CD4-positive, alpha-beta T cell treated with Interleukin-6 for 4 hours (primary cell): ENCODE measurements at regions not wholly inside any gene's neighbourhood (a gene's known extent, or its start where the extent isn't known, plus 50 kb on each side); places are given as distances from the start of the nearest gene placed in this dataset.

Source experiments
- DNase-seq: peaks from one replicate; pipeline ENCODE4 v3.0.0-alpha.2; 2020; ENCODE audit warnings: mixed read lengths

DNA sequence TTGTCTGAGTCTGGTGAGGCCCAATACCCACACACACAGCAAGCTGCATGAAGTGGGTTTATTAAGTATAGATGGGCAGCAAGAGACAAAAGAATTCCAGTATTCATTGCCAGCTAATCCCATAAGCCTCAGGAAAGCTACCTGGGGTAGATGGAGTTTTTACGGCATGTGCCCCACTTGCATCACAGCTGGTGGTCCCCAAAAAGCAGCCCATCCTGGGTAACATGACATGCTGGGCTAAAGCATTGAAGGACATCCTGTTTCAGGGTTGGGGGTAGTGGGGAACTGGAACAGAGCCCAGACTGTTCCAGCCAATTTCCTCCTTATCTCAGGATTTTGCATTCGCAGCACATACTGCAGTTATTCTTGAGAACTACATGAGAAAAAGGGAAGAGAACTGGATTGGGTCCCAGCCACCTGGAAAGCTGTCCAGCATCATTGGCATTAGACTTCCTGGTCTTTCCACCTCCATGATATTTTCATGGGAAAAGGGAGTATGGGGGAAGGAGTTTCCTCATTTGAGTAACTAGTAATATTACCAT is 240.1 kb upstream of the MMADHC start:
- no peak for DNase-seq

DNA sequence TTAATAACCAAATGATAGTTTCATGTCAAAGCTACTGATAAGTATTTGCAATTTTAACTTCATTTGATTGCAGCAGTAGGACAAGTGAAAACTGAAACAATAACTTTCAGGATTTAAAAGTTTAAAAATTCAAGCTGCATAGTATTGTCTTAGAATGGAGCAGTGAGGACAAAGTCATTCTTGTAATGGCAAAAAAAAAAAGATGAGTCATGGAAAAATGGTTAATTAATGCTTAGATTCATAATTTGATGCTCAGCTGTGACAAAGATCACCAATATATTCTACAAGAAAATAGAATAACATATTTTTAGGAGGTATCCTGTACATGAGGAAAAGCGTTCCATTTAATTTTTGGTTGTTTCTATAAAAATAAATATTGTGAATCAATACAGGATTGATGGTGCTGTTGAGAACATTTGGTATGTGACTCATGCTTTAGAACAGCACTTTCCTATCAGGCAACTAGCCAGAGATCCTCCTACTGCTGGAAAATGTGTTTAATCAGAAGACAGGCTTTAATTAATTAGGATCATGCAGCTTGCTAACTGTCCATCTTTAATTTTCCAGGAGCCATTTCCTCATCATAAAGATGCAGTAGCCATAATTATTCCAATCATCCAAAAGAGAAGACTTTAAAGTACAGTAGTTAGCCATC is 239.0 kb upstream of the MMADHC start:
- no peak for DNase-seq

DNA sequence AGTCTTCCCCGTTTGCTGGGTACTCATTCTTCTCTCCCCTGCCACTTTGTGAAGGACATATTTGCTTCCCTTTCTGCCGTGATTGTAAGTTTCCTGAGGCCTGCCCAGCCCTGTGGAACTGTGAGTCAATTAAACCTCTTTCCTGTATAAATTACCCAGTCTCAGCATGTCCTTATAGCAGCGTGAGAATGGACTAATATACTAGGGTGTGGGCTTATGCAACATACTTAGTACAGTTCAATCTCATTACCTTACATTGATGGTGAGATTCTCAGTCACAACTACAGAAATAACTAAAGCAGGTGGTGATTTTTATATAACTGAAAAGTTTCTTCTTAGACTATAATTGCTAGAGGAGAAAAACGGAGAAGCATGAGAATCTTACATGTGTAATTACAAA is 237.9 kb upstream of the MMADHC start:
- DNase-seq = no peak

DNA sequence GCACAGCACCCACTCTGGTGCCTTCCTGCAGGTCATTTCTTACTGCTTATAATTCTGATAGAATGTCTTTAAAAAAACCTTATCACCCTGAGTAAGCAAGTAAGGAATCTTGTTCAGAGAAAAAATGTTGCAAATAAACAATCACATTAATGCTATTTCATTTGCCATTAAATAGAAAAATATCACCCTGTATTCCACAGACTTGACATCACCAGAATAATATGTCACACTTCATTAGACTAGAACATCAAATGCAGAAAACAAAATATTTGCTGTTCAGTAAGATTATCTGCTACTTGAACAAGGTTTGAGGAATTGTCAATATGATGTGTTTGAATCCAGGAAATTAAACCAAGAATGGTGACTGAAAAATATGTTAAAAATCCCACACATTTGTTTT is 236.6 kb upstream of the MMADHC start:
- no peak for DNase-seq

DNA sequence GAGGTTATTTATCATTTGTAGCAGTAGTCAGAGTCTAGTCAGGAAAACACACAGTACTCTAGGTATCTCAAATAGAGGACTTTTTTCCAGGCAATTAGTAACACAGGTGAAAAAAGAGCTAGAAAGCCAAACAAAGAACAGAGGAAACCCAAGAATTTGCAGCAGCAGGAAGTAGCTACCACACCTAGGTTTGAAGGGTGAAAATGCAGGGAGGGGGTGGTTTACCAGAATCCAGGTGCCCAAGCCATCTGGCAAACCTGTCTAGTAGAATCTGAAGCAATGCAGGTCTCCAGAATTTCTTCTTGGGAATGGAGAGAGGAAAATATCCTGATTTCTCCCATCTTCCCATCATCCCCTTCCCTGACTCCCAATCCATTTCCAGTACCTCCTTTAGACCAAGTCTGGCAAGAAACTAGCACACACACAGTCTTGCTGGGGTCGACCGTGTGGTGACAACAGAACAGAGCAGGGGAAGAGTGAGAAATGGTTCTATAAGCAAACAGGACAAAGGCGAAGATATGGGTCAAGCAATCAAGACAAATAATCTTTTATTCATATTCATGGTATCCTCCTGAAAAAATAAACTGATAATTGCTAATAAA is 231.9 kb upstream of the MMADHC start:
- no peak for DNase-seq

DNA sequence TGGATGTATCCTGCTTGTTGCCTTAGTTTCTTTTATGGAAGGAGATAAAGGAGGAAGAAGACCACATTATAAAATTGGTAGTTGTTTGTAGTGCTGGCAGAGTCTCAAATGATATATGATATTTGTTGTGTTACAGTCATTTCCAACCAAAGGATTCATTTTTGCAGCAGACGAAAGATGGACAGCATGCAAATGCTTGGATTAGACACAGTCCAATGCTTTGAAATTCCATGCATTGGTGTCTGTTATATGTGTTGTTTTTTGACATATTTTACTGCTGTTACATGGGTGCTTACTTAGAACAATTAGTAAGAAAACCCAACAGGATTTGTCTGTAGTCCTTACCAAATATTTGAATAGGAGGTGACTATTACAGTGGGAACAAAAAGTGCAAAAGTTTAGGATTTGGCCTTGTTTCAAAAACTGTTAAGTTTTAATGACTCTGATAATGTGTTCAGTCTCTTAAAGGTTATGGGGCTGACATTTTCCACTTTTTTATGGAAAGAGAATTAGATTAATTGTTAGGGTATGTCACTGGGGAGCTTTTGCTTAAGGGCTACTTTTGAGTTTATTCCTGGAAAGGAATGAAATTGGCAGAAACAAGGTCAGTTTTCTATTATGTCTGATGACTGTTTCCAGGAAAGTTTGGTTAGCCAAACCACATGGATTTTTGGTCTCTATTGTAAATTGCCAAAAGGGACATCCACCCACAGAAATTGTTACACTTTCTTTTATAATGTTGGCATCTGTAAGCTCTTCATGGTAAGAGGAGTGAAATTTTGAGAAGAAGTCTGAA is 229.4 kb upstream of the MMADHC start:
- no peak for DNase-seq

DNA sequence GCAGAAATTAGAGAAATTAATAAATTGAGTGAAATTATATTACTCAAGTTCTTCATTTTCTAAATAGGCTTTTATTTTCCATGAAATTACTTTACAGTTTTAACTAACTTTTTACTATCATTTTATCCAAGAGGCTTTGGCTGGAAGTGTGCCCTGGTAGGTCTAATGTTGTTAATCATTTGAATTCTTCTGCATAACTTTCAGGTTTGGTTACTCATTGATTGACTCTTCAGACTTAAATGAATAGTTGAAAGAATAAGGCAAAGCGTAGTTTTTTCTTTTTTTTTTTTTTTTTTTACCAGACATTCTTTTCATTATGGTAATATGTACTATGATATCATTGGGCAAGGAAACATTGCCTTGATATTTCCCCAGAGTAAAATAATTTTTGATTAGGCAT is 228.4 kb upstream of the MMADHC start:
- DNase-seq = no peak

DNA sequence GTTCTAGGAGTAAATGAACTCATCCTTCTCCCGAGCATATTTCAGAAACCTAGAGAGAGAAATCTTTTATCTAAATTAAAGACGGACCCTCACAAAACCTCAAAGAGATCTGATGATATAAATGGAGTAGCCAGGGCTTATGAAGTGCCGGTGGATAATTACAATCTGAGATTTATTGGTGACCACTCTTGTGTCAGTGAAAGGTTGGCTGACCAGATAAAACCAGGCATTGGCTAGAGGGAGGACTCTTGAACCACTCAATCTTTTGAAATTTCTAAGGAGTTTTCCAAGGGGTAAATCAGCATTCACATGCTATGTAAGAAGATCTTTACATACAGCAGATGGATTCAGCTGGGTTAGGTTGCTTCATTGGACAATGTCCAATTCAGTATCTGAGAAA is 227.3 kb upstream of the MMADHC start:
- DNase-seq = no peak

DNA sequence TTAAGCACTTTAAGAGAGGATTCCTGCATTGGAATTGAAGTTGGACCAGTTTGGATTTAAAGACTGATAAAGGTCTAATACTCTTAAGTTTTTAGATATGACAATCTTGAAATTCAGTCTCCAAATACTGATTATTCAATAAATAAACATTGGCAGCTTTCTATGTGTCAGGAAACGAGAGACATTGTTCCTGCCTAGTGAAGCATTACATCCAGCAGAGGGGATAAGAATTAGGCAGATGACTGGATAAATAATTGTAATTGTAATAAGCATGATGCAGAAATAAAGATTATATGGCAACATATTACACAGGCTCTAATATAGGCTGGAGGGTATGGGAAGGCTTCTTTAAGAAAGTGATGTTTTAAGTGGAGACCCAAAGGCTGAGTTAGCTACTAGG is 226.5 kb upstream of the MMADHC start:
- DNase-seq = no peak

DNA sequence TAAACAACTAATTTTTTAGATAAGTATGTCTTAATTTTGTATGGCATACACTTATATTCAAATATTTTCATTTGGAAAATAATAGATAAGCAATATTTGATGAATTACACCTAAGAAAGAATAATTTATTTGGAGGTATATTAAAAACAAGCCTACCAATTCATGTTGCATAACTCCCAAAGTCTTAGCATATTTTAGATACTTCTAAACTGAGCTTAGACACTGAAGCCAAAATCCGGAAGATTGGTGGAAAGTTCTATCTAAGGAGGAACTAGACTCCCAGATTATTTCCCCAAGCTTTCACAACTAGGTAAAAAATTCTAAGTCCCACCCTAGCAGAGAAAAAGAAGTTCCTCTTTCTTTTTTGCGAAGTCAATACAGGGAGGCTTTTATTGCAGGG is 221.0 kb upstream of the MMADHC start:
- DNase-seq = no peak

DNA sequence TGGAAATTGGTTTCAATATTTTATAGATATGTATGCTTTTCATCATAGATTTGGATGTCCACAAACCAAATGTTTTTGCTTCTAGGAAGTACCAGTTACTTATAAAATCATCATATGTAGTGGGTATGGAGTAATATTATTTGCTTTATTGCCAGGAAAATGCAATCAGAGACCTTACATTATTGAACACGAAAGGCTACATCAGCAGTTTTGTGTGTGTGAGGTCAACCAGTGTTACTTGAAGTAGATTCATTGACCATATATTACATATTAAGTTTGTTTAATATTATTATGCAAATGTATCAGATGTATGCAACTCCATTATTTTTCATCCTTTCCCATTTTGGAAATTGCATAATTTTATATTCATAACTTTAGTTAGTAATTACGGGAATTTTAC is 219.1 kb upstream of the MMADHC start:
- no peak for DNase-seq

DNA sequence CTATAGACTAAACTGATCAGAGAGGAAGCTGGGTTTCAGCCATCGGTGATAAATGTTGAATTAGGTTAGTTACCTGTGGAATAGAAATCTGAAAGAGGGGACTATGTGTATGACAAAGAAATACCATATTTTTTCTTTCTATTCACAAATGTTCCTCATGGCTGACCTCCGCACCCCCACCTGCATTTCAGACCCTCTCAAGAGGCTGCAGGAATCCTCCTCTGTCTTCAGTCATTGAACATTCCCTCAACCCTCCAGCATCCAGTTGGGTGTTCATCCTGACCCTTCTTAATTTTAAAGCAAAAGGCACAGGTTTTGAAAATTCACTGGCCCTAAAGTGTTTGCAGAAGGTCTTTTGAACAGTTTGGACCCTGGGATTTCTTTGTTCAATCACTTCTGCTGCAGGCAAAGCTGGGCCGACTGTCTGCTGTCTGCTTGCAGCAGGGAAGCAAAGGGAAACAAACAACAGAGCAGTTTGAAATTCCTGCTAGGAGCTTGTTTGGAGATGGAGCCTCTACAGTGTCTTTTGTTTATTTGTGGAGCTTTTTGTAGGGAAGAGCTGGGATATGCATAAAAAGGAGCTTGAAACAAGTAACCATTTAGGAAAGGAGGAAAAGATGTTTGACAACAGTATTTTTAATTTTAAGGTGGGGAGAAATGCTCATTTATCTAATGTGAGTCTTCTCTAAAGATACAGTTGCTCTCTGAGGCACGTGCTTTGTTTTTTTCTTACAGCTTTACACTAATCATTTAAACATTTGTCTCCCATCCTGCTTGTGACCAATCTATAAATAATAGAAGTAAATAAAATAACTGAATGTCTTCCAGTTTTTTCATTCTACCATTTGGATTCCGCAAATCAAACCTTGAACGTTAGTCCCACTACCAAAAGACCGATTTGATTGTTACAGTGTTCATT is 213.3 kb upstream of the MMADHC start:
- DNase-seq = no peak

DNA sequence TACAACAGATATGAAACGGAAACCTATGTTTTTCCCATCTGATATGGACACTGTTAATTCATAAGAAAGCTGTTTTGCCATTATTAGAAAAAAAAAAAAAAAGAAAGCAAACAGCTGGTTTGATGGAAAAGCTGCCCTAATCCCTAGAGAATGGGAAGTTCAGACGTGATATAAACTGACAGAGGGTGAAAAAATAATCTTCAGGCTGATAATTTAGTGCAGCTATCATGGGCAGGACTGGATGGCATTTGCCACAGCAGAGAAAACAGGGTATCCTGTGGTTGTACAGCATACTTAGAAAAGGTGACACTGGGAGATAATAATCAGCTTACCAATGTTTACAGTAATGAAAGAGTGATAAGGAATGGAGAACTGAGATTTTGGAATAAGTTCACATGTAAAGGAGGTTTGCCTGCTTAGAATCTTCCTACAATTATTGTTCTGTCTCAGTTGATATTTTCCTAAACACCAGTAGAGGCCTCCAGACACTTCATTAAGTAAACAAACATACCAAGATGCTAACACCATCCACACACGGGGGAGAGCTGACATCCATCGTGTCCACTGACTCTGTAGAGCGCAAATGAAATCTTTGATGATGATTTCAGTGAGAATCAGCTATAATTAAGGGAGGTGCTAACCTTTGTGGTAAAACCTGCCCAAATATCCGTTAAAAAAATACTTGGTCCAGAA is 211.6 kb upstream of the MMADHC start:
- DNase-seq = no peak

DNA sequence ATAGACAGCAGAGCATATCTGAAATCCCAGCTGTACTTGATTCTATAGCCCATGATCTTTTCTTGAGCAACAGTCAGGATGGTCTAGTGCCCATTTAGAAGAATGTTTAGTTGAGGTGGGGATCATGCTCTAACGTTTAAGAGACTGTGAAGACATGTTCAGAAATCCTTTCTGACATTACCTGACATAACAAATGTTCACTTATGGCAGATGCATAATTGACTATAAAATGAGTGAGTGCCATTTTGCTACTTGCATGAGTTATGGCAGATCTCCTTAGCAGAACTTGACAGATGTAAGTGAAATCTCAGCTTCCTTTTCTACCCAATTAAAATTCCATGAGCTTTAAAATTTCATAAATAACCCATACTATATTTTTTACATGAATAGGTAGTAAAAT is 209.5 kb upstream of the MMADHC start:
- DNase-seq = no peak

DNA sequence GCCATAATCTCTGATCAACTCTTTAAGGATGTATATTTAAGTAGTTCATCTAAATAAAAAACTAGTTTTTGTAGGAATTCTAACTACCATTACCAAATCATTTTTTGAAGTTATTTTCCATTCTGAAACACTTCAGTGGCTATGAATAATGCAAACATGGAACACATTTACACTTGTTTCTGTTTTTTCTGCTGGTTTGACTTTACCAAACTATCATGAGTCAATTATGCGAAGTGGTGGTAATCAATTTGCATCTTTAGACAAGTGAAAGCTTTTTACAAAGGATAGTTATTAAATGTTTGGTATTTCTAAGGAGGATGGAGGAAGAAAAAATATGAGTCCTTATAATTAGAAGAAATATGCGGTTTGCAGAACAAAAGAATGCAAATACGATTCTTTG is 202.0 kb upstream of the MMADHC start:
- DNase-seq = no peak

DNA sequence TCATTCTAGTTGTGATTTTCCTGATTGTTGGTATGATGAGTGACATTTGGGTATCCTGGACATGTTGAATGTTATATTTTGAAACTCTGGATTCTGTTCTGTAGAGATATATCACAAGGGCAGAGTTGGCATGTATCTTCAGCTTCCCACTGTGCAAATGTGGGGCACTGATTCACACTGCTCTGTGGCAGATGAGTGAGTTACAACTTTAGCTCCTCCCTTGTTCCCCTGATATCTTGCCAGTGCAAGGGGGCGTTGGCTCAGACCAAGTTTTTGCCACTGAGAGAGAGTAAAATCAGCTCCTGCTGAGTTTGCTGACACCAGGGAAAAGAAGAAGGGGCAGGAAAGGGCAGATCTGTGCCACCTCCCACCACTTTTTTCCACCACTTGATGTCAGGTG is 199.6 kb upstream of the MMADHC start:
- no peak for DNase-seq

DNA sequence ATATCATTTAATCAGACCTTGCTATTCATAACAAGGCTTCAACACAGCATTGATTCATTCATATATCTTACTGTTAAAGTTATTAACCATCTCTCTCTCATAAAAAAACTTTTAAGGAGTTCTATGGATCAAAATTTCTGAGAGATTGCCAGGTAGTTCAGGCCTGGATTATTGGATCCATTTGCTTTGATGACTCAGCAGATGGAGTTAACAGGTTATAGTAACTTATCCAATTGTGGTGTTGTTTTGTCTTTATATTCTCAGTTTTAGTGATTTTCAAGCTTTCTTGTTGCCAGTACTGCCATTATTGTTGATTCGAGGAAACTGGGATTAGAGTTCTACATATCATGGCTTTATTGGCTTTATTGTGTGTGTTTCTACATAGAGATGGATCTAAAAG is 195.7 kb upstream of the MMADHC start:
- no peak for DNase-seq

DNA sequence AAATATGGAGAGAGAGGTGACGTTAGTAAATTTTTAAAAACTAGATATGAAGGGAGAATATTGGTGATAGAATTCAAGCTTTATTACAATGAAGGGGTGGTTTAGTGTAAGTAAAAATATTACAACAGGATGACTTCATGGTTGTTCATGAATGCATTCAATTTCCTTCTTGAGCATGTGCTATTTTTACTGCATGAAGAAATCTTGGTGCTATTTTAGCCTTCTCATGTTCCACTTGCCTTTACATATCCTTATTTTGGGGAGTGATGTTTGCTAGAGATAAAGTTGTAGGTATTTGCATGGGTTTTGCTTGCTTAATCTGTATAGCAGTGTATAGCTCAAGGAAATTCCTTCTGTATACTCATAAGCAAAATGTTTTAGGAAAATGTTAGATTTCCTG is 195.0 kb upstream of the MMADHC start:
- DNase-seq = no peak

DNA sequence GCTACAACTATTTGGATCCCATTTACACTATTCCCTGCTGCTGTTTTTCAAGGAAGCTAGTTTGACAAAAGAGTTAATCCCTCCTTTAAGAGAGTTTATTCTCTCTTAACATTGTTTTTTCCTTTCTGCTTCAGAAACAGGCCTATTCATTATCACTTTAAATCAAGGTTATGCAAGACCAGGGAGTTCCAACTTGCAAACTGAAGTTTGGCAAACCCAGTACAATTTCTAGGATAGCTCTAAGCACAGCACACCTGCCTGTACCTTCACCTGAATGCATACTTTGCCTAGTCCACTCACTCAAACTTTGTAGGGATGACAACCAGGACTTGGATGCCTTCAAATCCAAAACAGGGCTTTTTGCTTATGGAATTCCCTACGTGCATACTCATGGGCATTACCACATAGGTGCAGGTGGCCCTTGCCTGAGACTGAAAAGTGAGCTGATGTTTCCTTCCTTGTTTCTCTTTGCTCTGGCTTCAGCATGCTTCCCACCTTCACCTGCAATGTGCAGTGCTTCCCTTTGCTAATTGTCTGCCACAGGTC is 193.8 kb upstream of the MMADHC start:
- DNase-seq = no peak

DNA sequence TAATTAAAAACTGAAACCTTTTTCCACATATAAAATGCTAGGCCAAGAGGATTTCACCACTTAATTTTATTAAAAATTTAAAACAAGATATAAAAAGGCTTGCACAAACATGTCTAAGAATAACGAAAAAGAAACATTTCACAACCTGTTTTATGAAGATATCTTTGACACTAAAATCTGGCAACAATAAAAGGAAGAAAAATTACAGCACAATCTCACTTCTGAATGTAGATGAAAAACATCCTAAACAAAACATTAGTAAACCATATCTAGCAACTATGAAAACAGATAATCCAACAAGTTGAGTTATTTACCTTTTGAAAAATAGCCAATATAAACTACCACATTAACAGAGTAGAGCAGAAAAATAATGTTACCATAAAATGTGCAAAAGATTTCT is 185.4 kb upstream of the MMADHC start:
- no peak for DNase-seq

DNA sequence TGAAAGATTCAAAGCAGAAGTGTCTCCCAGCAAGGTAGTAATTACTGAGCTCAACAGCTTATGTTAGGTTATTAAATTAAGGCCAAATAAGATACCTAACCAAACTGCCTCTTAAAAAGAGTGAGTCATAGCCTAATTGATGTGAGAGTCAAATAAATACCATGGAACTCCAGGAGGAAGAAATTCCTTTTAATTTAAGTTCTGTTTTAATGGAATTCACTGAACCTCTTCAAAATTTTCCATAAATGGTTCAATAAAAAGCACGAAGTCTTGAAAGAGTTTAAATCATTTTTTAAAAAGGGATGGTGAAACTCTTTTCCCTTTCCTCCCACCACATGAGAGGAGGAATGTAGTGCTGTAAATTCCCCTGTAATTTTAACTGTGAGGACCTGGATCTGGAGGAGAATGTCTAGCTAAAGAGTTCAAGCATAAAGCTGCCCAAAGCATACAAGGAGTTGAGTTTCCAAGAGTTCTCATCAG is 180.8 kb upstream of the MMADHC start:
- no peak for DNase-seq

DNA sequence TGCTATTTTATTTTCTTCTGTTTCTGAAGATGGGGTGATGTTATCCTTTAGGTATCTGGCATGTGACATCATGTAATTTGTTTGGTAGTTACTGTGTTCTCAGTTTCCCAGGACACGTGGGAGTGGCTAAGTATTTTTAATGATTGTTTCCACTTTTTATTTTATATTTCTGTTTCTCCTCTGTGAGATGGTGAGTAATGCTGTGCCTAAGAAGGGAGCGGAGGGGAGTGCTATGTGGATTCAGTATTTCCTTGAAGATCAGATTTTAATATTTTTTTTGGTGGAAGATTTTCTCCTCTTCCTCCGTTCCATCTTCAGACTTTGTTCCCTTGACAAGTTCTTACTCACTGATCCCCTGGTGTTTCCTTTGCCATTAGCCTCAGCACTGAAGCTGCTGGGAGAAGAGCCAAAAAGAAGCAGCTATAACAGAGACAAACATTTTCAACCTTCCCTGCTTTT is 180.0 kb upstream of the MMADHC start:
- no peak for DNase-seq
